Fibroblast of lung (primary cell): ENCODE measurements at regions not wholly inside any gene's neighbourhood (a gene's known extent, or its start where the extent isn't known, plus 50 kb on each side); places are given as distances from the start of the nearest gene placed in this dataset.

Source experiments
- DNase-seq, 2 donors: peaks; one replicate each; pipeline versions ENCODE4 v3.0.0 to v3.0.0-alpha.2; 2010; ENCODE audit warnings: low read depth in 2 of 2
- H2AFZ ChIP-seq: 2 replicates; pipeline ENCODE4 v1.5.1; 2012; ENCODE audit warnings: low read length, control low read depth, inconsistent platforms
- H3K27ac ChIP-seq: 2 replicates; pipeline ENCODE4 v1.5.1; 2011; ENCODE audit warnings: low read length, control low read depth; ENCODE audit not compliant: insufficient read depth
- H3K27me3 ChIP-seq: 2 replicates; pipeline ENCODE4 v1.5.1; 2011; ENCODE audit warnings: mild to moderate bottlenecking, low read length; ENCODE audit not compliant: control insufficient read depth, insufficient read depth
- H3K36me3 ChIP-seq: 2 replicates; pipeline ENCODE4 v1.5.1; 2011; ENCODE audit warnings: low read length; ENCODE audit not compliant: control insufficient read depth, insufficient read depth
- H3K4me1 ChIP-seq: 2 replicates; pipeline ENCODE4 v1.5.1; 2011; ENCODE audit warnings: low read length; ENCODE audit not compliant: control insufficient read depth, insufficient read depth; ENCODE audit errors: extremely low read depth
- H3K4me2 ChIP-seq: 2 replicates; pipeline ENCODE4 v1.5.1; 2011; ENCODE audit warnings: low read length, control low read depth; ENCODE audit not compliant: insufficient read depth; ENCODE audit errors: extremely low read depth
- H3K4me3 ChIP-seq, 4 experiments: fragments of 200-600 bp in 1 of 4; sonication (generic) in 1 of 4; replicated peaks in 1 of 4; 2 replicates each; pipeline ENCODE4 v1.5.1; 2011 to 2016; ENCODE audit warnings: low read length in 4 of 4, low read depth in 3 of 4, mild to moderate bottlenecking in 3 of 4, control low read depth in 2 of 4, inconsistent platforms in 1 of 4, mixed read lengths in 1 of 4; ENCODE audit not compliant: insufficient read depth in 1 of 4; ENCODE audit errors: control extremely low read depth in 1 of 4
- H3K79me2 ChIP-seq: 2 replicates; pipeline ENCODE4 v1.5.1; 2012; ENCODE audit warnings: mild to moderate bottlenecking, low read length, inconsistent platforms; ENCODE audit not compliant: control insufficient read depth, insufficient read depth
- H3K9ac ChIP-seq: 2 replicates; pipeline ENCODE4 v1.5.1; 2011; ENCODE audit warnings: mild to moderate bottlenecking, low read length, control low read depth; ENCODE audit not compliant: insufficient read depth
- H3K9me3 ChIP-seq: 2 replicates; pipeline ENCODE4 v1.5.1; 2012; ENCODE audit warnings: low read depth, low read length; ENCODE audit not compliant: control insufficient read depth, insufficient read depth
- H4K20me1 ChIP-seq: 2 replicates; pipeline ENCODE4 v1.5.1; 2011; ENCODE audit warnings: low read length; ENCODE audit not compliant: control insufficient read depth, insufficient read depth; ENCODE audit errors: extremely low read depth
- CTCF ChIP-seq, 2 donors: IDR thresholded peaks in 1 of 2; conservative IDR thresholded peaks in 1 of 2; 1 replicate in 1 of 2; 2 replicates in 1 of 2; pipeline ENCODE4 v1.5.1; 2011 to 2012; ENCODE audit warnings: low read length in 2 of 2, control low read depth in 1 of 2, inconsistent platforms in 1 of 2, low read depth in 1 of 2, mild to moderate bottlenecking in 1 of 2
- EZH2 ChIP-seq: IDR thresholded peaks from 2 replicates; pipeline ENCODE4 v1.5.1; 2012; ENCODE audit warnings: low read length, control low read depth, mild to moderate bottlenecking; ENCODE audit errors: missing control alignments

- Histone ChIP-seq H3K9ac (no peak overlapping the region), H3K27ac (no peak overlapping the region), H4K20me1 (no peaks in the 10 kb centered on the region), H3K9me3 (no peaks in the 10 kb centered on the region), H3K4me2 (no peak overlapping the region), H3K36me3 (no peaks in the 10 kb centered on the region), H3K4me1 (no peaks in the 10 kb centered on the region), H3K79me2 (no peaks in the 10 kb centered on the region), H3K27me3 (no peaks in the 10 kb centered on the region), H2AFZ (no peak overlapping the region), H3K4me3 (no peak overlapping the region)
- no peak for TF ChIP-seq EZH2
- no peak for DNase-seq
Observed at GRCh38 chr2:109710505-109711229, 83.4 kb upstream of the RGPD5 start.

DNA sequence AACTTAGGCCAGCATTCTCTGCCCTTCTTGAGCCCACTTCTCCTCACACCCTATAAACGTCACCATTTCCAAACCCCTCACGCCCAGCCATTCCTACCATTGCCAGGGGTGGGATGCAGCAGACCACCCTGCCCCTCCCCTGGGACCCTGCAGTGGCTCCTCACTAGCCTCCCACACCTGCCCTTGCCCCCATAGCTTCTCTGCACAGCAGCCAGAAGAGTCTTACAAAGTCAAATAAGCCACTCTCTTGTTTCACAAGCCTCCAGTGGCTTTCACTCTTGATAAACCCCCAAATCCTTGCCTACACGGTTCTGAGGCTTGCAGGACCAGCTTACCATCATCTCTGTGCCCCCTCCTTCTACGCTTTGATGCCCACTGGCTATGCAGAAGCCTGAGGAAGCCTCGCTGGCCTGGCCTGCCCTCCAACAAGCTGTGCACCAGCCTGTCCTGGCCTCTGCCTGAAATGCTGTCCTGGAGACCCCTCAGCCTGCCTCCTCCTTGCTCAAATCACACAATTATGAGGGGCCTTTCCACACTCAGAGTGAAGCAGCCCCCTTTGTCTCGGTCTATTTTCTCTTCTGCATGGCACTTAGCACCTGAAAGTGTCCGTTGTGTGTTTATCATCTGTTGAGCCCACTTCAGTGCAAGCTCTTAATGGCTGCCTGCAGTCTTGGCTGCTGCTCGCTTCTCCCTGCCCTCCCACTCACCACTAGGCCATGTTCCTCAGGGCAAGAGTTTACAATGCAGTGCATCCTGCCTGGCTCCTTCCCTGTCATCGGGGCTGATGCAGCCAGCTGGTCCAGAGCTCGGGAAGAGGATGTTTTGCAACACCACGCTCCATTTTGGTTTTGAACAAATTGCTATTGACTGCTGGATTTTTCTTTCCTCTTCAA is 82.6 kb upstream of the RGPD5 start:
- Histone ChIP-seq H2AFZ (no peak overlapping the region), H3K27ac (no peak overlapping the region), H3K9ac (no peak overlapping the region), H3K4me2 (no peak overlapping the region), H4K20me1 (no peaks in the 10 kb centered on the region), H3K9me3 (no peaks in the 10 kb centered on the region), H3K4me3 (no peak overlapping the region), H3K4me1 (no peaks in the 10 kb centered on the region), H3K36me3 (no peaks in the 10 kb centered on the region), H3K79me2 (no peaks in the 10 kb centered on the region), H3K27me3 (no peaks in the 10 kb centered on the region)
- TF ChIP-seq CTCF (conservative IDR thresholded peaks at IDR 0.05 in 1 of 2, IDR thresholded peaks at IDR 0.05 in 1 of 2; ENCODE audit: low read depth in 1 of 2, low read length in 2 of 2) (no peak), EZH2 (no peak)
- no peak for DNase-seq

DNA sequence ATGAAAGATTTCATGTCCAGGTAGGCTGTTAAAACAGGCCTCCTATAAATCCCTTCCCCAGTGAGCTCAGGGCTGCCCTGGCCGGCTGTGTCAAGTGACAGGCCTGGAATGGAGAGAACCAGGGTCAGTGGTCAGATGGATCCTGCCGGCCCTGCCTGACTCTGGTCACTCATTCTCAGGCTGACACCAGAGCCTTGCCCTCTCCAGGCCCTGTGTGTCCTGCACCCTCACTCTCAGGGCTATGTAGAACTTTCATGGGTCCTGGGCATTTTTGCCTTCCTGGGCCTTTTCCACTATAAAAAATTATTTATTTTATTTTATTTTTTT is 82.0 kb upstream of the RGPD5 start:
- Histone ChIP-seq H3K9me3 (no peaks in the 10 kb centered on the region), H3K4me1 (no peaks in the 10 kb centered on the region), H3K27me3 (no peaks in the 10 kb centered on the region), H3K79me2 (no peaks in the 10 kb centered on the region), H4K20me1 (no peaks in the 10 kb centered on the region), H3K27ac (no peak overlapping the region), H3K4me2 (no peak overlapping the region), H3K36me3 (no peaks in the 10 kb centered on the region), H2AFZ (no peak overlapping the region), H3K4me3 (no peak overlapping the region), H3K9ac (no peak overlapping the region)
- TF ChIP-seq CTCF (conservative IDR thresholded peaks at IDR 0.05 in 1 of 2, IDR thresholded peaks at IDR 0.05 in 1 of 2; ENCODE audit: low read depth in 1 of 2, low read length in 2 of 2) (no peak), EZH2 (no peak)
- no peak for DNase-seq
